AG10803 (cell line): ENCODE measurements at regions not wholly inside any gene's neighbourhood (a gene's known extent, or its start where the extent isn't known, plus 50 kb on each side); places are given as distances from the start of the nearest gene placed in this dataset.
"Not testable (repeated sequence)": the region's sequence is repeated elsewhere in the genome, so short reads cannot be mapped to it uniquely, and the experiment has no call there.

ENCODE experiments used
- DNase-seq: peaks from one replicate; pipeline ENCODE4 v3.0.0; 2010; ENCODE audit warnings: low read depth
- H3K4me3 ChIP-seq: 2 replicates; pipeline ENCODE4 v1.5.1; 2011; ENCODE audit warnings: mild to moderate bottlenecking, low read length, control low read depth
- TF ChIP-seq, protein P1 (sequence below): conservative IDR thresholded peaks from 2 replicates; pipeline ENCODE4 v1.5.1; 2011; ENCODE audit warnings: mild to moderate bottlenecking, low read length, control low read depth, inconsistent platforms

GRCh38 chr20:47887477-47888080 is 102.3 kb upstream of the SULF2 start:
- TF ChIP-seq, protein P1, sequence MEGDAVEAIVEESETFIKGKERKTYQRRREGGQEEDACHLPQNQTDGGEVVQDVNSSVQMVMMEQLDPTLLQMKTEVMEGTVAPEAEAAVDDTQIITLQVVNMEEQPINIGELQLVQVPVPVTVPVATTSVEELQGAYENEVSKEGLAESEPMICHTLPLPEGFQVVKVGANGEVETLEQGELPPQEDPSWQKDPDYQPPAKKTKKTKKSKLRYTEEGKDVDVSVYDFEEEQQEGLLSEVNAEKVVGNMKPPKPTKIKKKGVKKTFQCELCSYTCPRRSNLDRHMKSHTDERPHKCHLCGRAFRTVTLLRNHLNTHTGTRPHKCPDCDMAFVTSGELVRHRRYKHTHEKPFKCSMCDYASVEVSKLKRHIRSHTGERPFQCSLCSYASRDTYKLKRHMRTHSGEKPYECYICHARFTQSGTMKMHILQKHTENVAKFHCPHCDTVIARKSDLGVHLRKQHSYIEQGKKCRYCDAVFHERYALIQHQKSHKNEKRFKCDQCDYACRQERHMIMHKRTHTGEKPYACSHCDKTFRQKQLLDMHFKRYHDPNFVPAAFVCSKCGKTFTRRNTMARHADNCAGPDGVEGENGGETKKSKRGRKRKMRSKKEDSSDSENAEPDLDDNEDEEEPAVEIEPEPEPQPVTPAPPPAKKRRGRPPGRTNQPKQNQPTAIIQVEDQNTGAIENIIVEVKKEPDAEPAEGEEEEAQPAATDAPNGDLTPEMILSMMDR = no peak
- no peak for DNase-seq
- H3K4me3 ChIP-seq = no peak overlapping the region

DNA sequence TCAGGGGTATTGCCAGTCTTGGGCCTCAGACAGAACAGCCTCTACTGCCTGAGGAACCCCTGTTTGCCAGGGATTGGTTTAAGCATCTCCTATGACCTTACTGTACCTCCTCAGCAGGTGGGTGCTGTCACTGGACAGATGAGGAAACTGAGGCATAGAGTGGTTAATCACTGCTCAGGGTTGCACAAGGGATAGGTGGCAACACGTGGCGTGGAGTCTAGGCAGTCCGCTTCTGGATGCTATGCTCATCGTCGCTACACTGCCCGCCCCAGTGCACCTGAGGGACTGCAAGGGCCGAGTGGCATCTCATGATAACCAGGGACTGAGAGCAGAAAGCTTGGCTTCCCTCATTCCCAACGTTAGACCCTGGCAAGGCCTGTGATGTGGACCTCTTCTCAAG is 101.8 kb upstream of the SULF2 start:
- TF ChIP-seq, protein P1 = no peak
- DNase-seq = no peak
- no peak overlapping the region for H3K4me3 ChIP-seq

GRCh38 chr20:47886454-47887041 is 101.3 kb upstream of the SULF2 start:
- DNase-seq = no peak
- H3K4me3 ChIP-seq = no peak overlapping the region
- TF ChIP-seq, protein P1 = no peak

- H3K4me3 ChIP-seq = no peak overlapping the region
- no peak for DNase-seq
- TF ChIP-seq, protein P1 = no peak
These were observed 100.7 kb upstream of the SULF2 start for GRCh38 chr20:47885909-47886453.

GRCh38 chr20:47883940-47884339 is 98.7 kb upstream of the SULF2 start:
- H3K4me3 ChIP-seq, DNase-seq: not testable (repeated sequence)

DNA sequence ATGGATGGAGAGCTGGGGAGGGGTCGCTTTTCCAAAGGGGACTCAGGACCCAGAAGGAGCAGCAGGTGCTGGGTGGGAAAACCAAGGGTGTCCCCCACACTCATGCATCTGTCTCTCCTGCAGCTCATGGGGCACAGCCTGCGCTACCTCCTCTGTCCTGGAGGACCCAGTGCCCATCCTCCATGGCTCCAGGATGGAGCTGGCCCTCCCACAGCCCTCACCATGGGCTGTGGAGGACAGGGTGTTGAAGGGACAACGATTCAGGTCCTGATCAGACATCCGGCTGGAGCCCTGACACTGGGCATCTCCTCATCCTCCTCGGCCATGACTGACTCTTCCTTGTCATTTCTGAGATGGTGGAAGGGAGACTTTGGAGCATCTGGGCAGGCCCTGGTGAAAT is 97.9 kb upstream of the SULF2 start:
- H3K4me3 ChIP-seq = no peak overlapping the region
- TF ChIP-seq, protein P1 = no peak
- no peak for DNase-seq

DNA sequence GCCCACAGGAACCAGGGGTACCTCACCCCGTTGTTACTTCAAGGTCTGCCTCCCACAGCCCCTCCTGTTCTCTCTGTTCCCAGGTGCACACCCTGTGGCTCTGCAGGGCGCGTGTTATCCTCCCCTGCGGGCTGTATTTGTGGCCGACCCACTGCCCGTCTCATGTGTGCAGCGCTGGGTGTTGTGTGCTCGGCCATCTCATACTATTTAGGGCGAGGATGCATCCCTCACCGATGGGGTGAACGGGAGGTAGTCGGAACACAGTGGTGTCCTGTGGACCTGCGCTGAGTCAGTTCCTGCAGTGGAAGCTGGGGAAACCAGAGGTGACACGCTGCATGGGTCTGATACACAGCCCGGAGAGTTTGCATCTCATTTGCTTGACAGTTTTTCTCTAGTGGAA is 94.5 kb upstream of the SULF2 start:
- TF ChIP-seq, protein P1 = no peak
- H3K4me3 ChIP-seq = no peak overlapping the region
- no peak for DNase-seq
